Fibroblast of skin of abdomen (primary cell): ENCODE measurements at regions not wholly inside any gene's neighbourhood (a gene's known extent, or its start where the extent isn't known, plus 50 kb on each side); places are given as distances from the start of the nearest gene placed in this dataset.

Experiments
- DNase-seq: peaks from one replicate; pipeline ENCODE4 v3.0.0-alpha.2; 2013

DNA sequence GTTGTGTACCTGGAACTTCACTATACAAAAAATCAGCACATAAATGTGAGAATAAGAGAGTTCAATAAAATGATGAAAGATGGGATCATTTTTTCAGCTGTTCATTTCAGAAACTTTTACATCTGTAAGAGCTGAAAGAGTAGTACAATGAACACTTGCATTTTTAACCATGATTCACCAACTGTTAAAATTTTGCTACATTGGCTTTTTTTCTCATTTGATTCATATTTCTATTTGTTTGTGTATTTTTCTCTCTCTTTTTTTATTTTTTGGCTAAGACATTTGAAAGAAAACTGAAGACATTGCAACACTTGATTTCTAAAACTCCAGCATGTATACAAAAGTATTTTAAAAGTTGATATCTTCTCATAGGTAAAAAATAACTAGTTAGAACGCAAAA lies 98.3 kb upstream of the CDIN1 start:
- DNase-seq: no peak

GRCh38 chr15:36483409-36483808 lies 96.0 kb upstream of the CDIN1 start:
- DNase-seq: no peak

- DNase-seq: peak; percentile 44
Observed at GRCh38 chr15:36484038-36484778, 95.2 kb upstream of the CDIN1 start.

GRCh38 chr15:36491912-36492311 lies 87.5 kb upstream of the CDIN1 start:
- no peak for DNase-seq

- no peak for DNase-seq
Observed at GRCh38 chr15:36495456-36495991, 83.9 kb upstream of the CDIN1 start.

DNA sequence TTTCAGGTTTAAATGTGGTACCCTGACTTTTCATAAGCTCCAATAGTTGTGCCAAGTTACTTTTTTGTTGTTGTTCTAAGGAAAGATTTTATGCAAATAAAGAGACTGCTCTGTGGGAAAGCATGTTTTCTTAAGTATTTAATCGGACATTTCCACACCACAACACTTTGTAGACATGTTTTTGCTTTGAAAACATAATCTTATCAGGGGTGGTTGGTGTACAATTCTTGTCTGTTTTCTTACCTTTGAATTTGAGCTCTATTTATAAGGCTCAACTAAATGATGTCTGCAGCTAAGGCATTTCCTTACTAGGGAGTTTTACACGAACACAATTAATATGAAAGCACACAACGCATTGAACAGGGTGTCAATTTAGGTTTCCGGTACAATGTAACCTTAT lies 81.5 kb upstream of the CDIN1 start:
- DNase-seq: no peak

- no peak for DNase-seq
Observed at GRCh38 chr15:36498401-36498800, 81.0 kb upstream of the CDIN1 start.

GRCh38 chr15:36498916-36499315 lies 80.5 kb upstream of the CDIN1 start:
- no peak for DNase-seq

DNA sequence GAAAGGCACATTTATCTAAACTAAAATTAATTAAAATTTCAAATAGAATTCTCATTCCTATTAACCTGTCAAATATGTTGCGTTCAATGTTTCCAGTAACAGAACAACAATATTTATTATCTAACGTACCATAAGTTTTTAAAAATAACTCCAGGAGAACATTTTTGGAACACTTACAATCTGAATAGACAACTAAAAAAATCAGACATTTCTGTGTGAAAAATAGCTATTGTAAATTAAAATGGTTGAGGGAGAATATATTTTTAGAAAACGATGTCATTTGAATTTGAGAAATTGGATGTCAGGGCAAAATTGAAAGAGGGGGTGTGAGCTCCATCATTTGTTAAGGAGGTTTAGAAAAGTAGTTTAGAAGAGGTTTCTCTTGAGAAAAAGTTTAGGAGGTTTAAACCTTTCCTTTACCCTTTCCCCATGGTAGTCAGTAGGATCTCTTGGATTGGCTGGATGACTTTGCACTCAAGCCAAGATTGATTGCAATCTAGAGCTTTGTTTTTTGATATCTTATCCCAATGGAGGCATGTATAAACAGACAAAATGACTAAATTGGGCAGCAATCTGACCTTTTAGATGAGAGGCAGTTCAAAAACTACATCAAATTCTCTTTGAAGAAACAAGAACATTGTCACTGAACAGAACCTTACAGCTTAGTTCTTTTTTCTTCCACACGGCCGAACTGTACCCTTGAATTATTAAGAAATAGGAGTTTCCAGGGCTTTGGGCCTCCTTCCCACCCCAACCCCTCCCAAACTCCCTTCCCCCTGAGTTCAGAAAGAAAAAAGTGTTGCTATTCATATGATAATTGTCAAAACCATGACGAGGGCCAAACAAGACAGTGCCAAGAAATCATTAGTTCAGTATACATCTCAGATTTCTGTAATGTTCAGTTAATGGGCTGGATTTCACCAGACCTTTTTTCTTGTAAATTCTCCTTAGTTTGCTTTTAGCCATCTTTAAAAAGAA lies 79.7 kb upstream of the CDIN1 start:
- no peak for DNase-seq

DNA sequence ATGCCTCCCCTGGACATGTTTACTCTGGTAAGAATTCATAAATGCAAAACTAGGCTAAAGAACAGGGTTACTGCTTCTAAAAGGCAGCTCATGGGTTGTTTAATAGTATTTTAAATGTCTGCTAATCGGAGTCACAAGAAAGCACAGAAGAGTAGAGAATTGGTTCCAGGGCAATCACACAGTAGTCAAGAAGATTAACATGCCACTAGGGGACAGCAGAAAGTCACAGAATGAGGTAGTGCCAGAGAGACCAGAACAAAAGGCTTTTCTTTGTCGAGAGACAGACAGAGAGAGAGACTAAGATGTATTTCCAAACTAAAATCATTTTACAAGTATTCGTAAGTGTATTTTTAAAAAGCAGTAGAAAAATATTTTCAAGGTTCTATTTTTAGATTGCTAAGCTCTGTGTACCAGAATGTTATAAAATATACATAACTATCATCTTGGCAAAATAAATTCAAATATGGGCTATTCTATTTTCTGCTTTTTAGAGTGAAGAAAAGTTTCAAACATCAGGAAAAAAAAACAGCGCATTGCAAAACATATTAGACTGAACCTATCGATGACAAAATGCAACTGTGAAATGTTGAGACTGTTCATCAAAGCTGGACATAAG lies 78.3 kb upstream of the CDIN1 start:
- DNase-seq: peak; percentile 79

DNA sequence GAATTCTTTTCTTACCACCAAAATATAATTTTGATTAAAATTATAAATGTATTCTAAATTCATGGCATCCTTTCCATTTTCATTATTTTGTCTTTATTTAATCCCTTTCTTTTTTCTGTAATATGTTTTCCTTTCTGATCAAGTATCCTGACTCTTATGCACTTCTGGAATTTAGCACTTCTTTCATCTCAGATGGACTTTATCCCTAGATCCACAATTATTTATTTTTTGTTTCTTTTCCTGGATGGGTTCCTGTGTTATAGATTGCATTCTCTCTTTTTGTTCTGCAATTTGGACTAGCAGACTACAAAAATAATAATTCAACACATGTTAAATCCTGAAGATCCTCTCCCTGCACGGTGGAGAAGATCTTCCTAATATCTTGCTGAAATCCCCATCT lies 76.9 kb upstream of the CDIN1 start:
- DNase-seq: no peak

DNA sequence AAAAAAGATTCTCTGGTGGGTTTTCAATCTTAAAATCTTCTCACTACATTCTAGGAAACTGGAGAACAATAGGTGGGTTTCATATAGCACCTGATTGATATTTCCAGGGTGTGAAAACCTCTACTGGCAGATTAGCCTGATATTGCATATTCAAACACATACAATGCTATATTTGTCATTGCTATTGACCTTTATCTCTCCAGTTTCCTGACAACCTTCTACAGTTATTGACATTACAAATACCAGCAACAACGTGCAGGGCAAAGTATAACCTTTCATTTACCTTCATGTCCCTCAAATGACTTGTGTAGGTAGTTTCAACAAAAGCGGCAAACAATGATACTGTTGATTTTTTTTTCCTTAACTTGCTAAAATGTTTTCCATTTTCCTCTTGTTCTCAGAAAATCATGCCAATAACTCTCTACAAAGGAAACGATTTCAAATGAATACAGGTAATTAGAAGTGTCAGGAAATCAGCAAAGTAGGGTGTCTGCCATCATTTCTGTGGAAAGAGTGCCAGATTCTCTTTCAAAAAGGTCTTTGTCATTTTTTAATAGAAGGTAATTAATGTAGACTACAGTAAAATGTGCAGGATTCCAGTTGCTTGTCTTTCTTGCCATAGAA lies 72.6 kb upstream of the CDIN1 start:
- no peak for DNase-seq

DNA sequence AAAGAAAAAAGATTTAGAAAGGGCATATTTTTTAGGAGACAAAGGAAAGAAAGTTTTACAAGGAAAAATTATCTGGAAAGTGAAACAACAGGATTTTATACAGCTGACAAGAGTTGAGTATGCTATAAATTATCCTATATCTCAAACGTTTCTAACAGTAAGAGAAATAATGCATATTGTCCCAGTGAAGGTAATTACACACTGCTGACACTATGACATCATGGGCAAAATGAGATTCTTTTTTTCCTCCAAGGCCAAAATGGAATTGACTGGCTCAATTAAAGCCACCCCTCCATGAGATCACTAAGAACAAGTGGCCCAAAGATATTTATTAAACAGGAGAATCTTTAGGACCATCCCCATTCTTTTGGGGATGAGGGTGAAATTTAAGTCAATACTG lies 72.0 kb upstream of the CDIN1 start:
- no peak for DNase-seq

DNA sequence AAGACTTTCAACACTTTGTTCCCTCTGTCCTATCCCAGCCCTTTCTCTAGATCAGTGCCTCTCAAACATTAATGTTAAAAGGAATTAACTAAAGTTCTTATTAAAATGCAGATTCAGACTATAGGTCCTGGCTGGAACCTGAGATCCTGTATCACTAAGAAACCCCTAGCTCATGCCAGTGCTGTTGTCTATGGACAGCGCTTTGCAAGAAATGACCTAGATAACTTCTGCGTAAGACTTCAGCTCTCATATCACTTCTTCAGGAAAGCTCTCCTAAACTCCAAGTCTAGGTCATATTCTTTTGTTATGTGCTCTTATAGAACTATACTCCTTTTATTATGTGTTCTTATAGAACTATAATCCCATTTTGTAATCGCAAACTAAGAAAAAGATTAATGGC lies 67.8 kb upstream of the CDIN1 start:
- no peak for DNase-seq

GRCh38 chr15:36517758-36518157 lies 61.7 kb upstream of the CDIN1 start:
- DNase-seq: no peak

GRCh38 chr15:36519067-36519466 lies 60.4 kb upstream of the CDIN1 start:
- DNase-seq: no peak

- no peak for DNase-seq
Observed at GRCh38 chr15:36525430-36525829, 54.0 kb upstream of the CDIN1 start.

GRCh38 chr15:36527235-36528162 lies 51.9 kb upstream of the CDIN1 start:
- peak; percentile 28 for DNase-seq

- DNase-seq: no peak
Observed at GRCh38 chr15:36529296-36530011, 50.0 kb upstream of the CDIN1 start.
